Stimulated activated CD8-positive, alpha-beta memory T cell treated with anti-CD3 and anti-CD28 coated beads, Interleukin-12 subunit alpha, Interleukin-12 subunit beta, amount 100 ng/mL, for 24 hours (primary cell): ENCODE measurements at regions not wholly inside any gene's neighbourhood (a gene's known extent, or its start where the extent isn't known, plus 50 kb on each side); places are given as distances from the start of the nearest gene placed in this dataset.

ENCODE experiments used
- DNase-seq: peaks from one replicate; pipeline ENCODE4 v3.0.0-alpha.2; 2020; ENCODE audit errors: extremely low read depth

GRCh38 chr22:22094514-22094913 is 111.9 kb upstream of the TOP3B start:
- DNase-seq = no peak

DNA sequence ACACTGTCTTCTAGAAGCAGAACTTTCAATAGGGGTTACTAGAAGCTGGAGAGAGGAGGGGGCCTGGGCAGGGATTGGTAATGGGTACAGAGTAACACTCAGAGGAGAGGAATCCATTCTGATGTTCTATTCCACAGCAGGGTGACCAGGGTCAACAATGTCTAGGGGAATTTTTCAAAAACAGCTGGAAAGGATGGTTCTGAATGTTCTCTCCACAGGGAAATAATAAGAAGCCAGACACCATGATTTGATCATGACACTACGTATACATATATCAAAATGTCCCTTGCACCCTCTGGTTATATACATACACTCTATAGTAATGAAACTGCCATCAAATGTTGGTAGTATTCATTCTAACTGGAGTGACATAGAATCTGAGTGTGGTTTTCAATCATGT is 111.2 kb upstream of the TOP3B start:
- no peak for DNase-seq

DNA sequence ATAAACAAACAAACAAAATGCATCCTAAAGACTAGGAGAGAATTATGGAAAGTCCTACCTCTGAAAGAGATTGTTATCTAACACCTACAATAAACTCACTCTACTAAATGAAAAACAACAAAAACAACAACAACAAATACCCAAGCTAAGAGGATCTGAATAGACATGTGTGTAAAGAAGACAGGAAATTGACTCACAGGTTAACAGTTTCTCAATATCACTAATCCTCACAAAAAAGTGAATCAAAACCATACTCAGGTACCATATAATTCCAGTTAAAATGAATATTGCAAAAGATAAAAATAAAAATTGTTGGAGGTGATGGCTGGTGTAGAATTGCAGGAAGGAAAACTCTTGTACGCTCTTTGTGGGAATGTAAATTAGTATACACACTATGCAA is 110.4 kb upstream of the TOP3B start:
- DNase-seq = no peak

DNA sequence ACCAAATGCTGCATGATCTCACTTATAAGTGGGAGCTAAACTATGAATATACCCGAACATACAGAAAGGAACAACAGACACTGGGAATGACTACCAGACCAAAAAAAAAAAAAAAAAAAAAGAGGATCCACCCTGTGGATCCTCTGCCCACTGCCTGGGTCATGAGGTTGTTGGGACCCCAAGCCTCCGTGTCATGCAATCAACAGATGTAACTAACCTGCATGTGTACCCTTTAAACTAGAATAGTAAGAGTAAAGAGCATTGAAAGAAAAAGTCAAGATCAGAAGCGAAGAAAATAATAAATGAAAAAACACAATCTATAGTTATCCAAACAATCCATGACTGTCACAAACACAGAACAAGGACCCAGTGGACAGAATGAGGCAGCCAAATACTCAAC is 109.5 kb upstream of the TOP3B start:
- no peak for DNase-seq

DNA sequence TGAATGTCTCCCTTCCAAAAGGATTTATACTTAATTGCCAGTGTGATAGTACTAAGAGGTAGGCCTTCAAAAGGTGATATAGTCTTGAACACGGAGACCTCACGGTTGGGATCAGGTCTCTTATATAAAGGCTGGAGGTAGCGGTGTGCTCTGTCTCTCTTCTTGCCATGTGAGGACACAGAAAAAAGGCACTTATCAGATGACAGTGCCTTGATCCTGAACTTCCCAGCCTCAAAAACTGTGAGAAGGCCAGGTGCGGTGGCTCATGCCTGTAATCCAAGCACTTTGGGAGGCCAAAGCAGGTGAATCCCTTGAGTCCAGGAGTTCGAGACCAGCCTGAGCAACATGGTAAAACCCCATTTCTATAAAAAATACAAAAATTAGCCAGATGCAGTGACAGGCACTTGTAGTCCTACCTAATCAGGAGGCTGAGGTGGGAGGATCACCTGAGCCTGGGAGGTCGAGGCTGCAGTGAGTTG is 108.9 kb upstream of the TOP3B start:
- DNase-seq = no peak

GRCh38 chr22:22090650-22091399 is 108.2 kb upstream of the TOP3B start:
- no peak for DNase-seq

DNA sequence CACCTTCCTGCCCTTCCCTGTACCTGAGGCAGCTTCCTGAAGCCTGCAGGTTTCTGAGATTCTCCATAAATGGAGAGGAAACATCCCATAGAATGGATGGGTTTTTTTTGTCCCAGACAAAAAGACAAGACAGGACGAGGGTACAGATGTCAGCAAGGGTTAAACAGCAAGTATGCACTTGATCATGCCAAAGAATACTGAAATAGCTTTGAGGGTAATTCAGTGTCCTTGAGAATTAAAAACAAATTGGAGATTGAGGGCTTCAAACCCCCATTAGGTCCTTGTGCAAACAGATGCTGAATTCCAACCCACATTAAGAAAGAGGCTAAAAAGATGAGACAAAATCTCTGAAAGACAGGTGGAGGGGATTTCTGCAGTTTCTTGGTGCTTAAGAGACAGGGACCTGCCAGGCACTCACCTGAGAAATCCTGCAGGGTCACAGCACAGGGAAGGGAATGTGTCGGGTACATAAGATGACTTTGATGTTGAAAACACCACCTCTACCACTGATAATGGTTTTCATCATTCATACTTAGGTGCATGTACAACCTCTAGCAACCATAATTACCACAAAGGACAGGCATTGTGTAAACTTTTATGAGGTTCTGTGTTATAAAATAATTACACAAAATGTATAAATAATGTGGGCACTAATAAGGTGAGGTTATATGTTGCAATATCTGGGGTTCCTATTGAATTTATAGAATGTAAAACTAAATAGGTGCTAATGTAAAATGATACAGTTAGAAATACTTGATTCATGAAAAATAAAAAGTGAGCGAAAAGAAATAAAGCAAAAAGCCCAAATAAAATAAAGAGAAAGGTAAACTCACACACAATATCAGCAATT is 107.1 kb upstream of the TOP3B start:
- no peak for DNase-seq

DNA sequence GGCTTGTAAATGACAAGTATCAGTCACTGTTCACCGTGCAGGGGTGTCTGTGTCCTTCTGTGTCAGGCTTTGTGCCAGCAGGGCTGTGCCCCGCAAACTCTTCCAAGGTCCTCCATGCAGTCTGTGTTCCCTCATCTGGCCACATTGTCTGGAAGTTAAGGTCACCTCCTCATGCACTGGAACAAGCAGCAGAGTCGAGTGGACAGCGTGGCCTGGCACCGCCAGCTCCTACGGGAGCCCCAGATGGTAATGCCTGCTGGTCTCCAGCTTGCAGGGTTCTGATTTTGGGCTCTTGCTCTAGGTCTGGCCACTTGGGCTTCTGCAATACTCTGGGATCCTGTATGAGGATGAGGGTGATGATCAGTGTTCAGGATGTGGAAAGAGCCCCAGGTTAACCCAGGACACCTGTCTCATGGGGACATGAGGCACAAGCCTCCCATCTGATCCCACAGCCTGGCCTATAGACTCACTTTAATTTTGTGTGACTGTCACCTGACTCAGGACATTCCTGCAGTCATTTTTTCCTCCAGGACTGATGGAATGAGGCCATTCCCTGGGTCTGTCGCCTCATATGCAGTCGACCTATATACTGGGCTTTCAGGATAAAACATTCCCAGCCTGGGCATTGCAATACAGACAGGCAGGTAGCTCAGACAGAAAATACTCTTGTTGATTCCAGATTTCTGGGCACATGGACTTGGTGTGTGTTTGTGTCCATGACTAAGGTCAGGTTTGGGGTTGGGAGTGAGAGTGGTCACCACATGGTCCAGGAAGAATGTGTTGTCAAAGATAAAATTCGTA is 106.3 kb upstream of the TOP3B start:
- no peak for DNase-seq

- no peak for DNase-seq
Measured at GRCh38 chr22:22087854-22088657, 105.5 kb upstream of the TOP3B start.

DNA sequence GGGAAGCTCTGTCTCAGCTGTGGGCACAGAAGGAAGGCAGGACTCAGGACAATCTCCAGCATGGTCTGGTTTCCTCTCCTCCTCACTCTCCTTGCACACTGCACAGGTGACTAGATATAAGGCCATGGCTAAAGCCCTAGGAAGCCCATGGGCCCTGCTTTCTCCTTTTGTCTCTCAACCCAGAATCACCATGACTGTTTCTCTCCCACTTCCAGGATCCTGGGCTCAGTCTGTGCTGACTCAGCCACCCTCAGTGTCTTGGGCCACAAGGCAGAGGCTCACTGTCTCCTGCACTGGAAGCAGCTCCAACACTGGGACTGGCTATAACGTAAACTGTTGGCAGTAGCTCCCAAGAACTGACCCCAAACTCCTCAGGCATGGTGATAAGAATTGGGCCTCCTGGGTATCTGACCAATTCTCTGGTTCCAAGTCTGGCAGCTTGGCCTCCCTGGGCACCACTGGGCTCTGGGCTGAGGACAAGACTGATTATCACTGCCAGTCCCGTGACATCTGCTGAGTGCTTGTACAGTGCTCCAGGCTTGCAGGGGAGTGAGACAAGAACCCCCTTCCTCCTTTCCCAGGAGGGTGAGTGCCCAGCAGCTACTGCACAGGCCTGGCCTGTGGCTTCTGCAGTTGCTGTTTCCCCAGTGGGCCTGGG is 104.0 kb upstream of the TOP3B start:
- DNase-seq = no peak

DNA sequence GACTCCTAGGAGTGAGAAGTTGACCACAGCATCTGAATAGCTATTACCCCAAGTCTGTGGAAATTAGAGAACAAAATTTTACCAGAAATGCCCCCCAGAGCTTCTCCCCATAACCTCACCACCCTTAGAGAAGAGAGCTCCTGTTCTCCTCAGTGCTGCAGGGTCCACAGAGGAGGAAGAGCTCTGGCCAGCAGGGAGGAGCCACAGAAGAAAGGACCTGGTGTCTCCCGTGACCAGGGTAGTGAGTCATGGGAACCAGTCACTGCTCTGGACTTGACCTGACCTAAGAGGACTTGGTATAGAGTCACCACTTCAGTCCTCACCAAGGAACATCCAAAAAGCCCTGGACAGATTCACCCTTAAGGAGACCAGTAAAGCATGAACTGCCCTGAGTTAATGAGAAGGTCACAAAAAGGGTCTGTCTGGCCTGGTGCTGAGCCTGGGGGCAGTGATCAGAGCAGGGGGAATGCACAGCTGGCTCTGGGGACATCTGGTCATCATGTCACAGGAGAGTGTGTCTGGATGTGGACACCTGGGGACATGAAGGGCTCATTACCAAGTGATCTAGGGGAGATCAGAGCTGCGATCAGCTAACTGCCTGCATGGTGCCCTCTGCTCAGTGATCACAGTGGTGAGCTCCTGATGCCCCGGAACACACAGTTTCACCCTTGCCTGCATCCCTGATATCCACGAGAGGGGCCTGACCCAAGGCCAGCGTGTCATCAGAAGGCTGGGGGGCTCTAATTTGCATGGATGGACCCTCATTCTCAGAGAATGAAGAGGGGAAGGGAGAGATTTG is 103.3 kb upstream of the TOP3B start:
- DNase-seq = no peak

DNA sequence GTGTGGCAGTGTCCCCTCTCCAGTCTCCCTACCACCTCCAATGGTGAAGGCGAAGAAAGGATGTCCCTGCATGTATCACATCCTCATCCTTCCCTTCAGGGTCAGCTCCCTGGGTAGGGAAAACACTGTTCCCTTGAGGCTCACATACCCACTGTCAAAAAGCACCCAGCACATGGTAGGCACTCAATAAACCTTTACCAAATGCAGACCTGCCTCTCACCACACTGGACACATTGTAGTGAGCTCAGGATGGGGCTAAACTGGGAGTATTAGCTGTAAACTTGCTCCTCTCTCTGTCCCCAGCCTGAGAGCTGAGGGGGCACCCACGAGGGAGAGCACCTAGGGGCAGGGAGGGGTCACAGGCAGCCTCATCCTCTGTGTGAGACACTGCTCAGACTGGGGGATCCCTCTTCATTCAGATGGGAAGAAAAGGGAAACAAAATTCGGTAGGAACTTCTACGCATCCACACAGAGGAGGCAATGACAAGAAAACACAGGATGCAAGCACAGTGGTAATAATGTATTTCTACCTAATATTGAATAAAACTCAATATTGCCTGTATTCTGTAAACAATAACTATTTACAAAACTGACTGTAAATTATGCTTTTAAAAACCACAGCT is 101.6 kb upstream of the TOP3B start:
- DNase-seq = no peak

GRCh38 chr22:22082960-22083359 is 100.4 kb upstream of the TOP3B start:
- DNase-seq = no peak

GRCh38 chr22:22082229-22082835 is 99.7 kb upstream of the TOP3B start:
- no peak for DNase-seq

DNA sequence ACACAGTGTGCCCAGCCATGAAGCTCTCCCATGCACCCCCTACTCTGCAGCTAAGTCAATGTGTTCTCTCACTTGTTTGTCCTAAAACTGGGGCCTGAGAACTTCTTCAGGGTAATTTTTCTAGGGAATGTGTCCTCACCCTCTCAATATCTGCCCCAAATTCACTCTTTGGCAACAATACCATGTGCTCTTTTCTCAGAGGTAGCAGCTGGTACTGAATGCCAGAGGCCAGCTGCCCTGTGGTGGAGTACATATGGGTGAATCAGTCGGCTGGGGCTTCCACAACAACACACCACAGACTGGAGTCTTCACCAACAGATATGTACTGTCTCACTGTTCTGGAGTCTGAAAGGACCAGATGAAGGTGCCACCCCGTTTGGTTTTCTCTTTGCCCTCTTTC is 97.7 kb upstream of the TOP3B start:
- no peak for DNase-seq

DNA sequence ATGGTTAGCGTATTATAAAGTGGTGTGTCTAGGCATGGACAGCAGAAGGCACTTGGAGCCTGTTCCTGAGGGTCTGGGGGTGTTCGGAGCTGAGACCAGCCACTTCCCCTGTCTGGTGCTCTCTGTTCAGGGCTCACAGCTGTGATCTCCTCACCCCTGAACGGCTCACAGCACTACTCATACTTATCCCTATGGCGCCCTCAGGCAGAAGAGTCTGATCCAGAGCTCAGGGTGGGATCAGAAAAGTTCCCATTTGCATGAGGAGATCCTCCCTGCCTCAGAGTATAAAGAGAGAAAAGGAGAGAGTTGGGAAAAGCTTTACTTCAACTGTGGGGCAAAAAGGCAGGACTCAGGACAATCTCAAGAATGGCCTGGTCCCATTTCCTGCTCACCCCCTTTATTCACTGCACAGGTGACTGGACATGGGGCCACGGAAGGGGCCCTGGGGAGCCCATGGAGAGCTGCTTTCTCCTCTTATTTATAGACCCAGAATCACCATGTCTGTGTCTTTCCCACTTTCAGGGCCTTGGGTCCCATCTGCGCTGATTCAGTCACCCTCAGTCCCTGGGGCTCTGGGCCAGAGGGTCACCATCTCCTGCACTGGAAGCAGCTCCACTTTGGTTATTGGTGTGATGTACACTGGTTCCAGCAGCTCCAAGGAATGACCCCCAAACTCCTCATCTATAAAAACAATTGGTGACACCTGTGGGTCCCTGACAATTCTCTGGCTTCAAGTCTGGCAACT is 97.0 kb upstream of the TOP3B start:
- no peak for DNase-seq

GRCh38 chr22:22078329-22078728 is 95.7 kb upstream of the TOP3B start:
- no peak for DNase-seq

GRCh38 chr22:22076932-22077703 is 94.5 kb upstream of the TOP3B start:
- no peak for DNase-seq
